DND-41 (cell line): ENCODE measurements at regions not wholly inside any gene's neighbourhood (a gene's known extent, or its start where the extent isn't known, plus 50 kb on each side); places are given as distances from the start of the nearest gene placed in this dataset.

Source experiments
- EZH2 ChIP-seq: IDR thresholded peaks from 3 replicates; pipeline ENCODE4 v1.6.1; 2012; ENCODE audit warnings: borderline replicate concordance, low read depth, mild to moderate bottlenecking, moderate library complexity, low read length, inconsistent platforms; ENCODE audit not compliant: severe bottlenecking
- TF ChIP-seq, protein P1 (sequence below): IDR thresholded peaks from 2 replicates; pipeline ENCODE4 v1.5.1; 2012; ENCODE audit warnings: borderline replicate concordance, low read length, moderate library complexity, mild to moderate bottlenecking; ENCODE audit not compliant: poor library complexity, severe bottlenecking; ENCODE audit errors: extremely low read depth

DNA sequence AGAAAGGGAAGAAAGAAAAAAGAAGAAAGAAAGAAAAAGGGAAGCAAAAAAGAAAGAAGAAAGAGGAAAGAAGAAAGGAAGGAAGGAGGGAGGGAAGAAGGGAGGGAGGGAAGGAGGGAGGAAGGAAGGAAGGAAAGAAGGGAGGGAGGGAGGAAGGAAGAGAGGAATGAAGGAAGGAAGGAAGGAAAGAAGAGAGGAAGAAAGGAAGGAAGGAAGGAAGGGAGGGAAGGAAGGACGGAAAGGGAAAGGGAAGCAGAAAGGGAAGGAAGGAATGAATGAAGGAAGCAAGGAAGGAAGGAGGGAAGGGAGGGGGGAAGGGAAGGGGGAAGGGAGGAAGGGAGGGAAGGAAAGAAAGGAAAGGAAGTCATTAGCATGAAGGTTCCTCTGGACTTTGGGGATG lies 452.9 kb downstream of the TFAP2B start:
- no peak for TF ChIP-seq EZH2
- TF ChIP-seq, protein P1, sequence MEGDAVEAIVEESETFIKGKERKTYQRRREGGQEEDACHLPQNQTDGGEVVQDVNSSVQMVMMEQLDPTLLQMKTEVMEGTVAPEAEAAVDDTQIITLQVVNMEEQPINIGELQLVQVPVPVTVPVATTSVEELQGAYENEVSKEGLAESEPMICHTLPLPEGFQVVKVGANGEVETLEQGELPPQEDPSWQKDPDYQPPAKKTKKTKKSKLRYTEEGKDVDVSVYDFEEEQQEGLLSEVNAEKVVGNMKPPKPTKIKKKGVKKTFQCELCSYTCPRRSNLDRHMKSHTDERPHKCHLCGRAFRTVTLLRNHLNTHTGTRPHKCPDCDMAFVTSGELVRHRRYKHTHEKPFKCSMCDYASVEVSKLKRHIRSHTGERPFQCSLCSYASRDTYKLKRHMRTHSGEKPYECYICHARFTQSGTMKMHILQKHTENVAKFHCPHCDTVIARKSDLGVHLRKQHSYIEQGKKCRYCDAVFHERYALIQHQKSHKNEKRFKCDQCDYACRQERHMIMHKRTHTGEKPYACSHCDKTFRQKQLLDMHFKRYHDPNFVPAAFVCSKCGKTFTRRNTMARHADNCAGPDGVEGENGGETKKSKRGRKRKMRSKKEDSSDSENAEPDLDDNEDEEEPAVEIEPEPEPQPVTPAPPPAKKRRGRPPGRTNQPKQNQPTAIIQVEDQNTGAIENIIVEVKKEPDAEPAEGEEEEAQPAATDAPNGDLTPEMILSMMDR: no peak
